Trophoblast cell (in vitro differentiated cells and primary cell): ENCODE measurements at regions not wholly inside any gene's neighbourhood (a gene's known extent, or its start where the extent isn't known, plus 50 kb on each side); places are given as distances from the start of the nearest gene placed in this dataset.

Experiments used
- DNase-seq, 2 donors: peaks; one replicate each; pipeline ENCODE4 v3.0.0-alpha.2; 2016
- H2AFZ ChIP-seq: 2 replicates; pipeline ENCODE4 v1.6.1; 2013; ENCODE audit warnings: low read length, moderate library complexity, mild to moderate bottlenecking; ENCODE audit not compliant: insufficient read depth, poor library complexity
- H2AK5ac ChIP-seq: 2 replicates; pipeline ENCODE4 v1.6.1; 2013; ENCODE audit warnings: mild to moderate bottlenecking, low read length
- H2BK120ac ChIP-seq: 2 replicates; pipeline ENCODE4 v1.6.1; 2013; ENCODE audit warnings: low read length, mild to moderate bottlenecking, moderate library complexity; ENCODE audit not compliant: insufficient read depth, poor library complexity
- H2BK12ac ChIP-seq: 2 replicates; pipeline ENCODE4 v1.6.1; 2013; ENCODE audit warnings: mild to moderate bottlenecking, low read length, moderate library complexity
- H2BK5ac ChIP-seq: 2 replicates; pipeline ENCODE4 v1.6.1; 2013; ENCODE audit warnings: low read length, low read depth, moderate library complexity, mild to moderate bottlenecking; ENCODE audit not compliant: poor library complexity
- H3K14ac ChIP-seq: 2 replicates; pipeline ENCODE4 v1.6.1; 2013; ENCODE audit warnings: mild to moderate bottlenecking, low read length
- H3K18ac ChIP-seq: 2 replicates; pipeline ENCODE4 v1.6.1; 2013; ENCODE audit warnings: mild to moderate bottlenecking, low read length
- H3K23ac ChIP-seq: 2 replicates; pipeline ENCODE4 v1.6.1; 2013; ENCODE audit warnings: low read length
- H3K27ac ChIP-seq: 2 replicates; pipeline ENCODE4 v1.5.1; 2013; ENCODE audit warnings: low read depth, mild to moderate bottlenecking, inconsistent platforms, low read length, moderate library complexity
- H3K27me3 ChIP-seq: 2 replicates; pipeline ENCODE4 v1.6.1; 2013; ENCODE audit warnings: inconsistent platforms, mild to moderate bottlenecking, low read length, moderate library complexity; ENCODE audit not compliant: insufficient read depth
- H3K36me3 ChIP-seq, 2 experiments: 1 replicate in 1 of 2; 2 replicates in 1 of 2; pipeline ENCODE4 v1.6.1; 2013; ENCODE audit warnings: low read length in 2 of 2, mild to moderate bottlenecking in 2 of 2, moderate library complexity in 1 of 2; ENCODE audit not compliant: insufficient read depth in 2 of 2, control insufficient read depth in 1 of 2
- H3K4ac ChIP-seq: 2 replicates; pipeline ENCODE4 v1.6.1; 2013; ENCODE audit warnings: low read depth, mild to moderate bottlenecking, low read length, moderate library complexity
- H3K4me1 ChIP-seq, 2 experiments: 1 replicate in 1 of 2; 2 replicates in 1 of 2; pipeline ENCODE4 v1.6.1; 2013; ENCODE audit warnings: low read length in 2 of 2, mild to moderate bottlenecking in 2 of 2, moderate library complexity in 1 of 2; ENCODE audit not compliant: insufficient read depth in 2 of 2, control insufficient read depth in 1 of 2
- H3K4me2 ChIP-seq: 2 replicates; pipeline ENCODE4 v1.6.1; 2013; ENCODE audit warnings: inconsistent platforms, mild to moderate bottlenecking, low read length, moderate library complexity
- H3K4me3 ChIP-seq: 2 replicates; pipeline ENCODE4 v1.5.1; 2013; ENCODE audit warnings: mild to moderate bottlenecking, low read depth, low read length, inconsistent platforms
- H3K79me1 ChIP-seq: one replicate; pipeline ENCODE4 v1.6.1; 2013; ENCODE audit warnings: low read length
- H3K79me2 ChIP-seq: 2 replicates; pipeline ENCODE4 v1.6.1; 2013; ENCODE audit warnings: low read length, mild to moderate bottlenecking; ENCODE audit not compliant: control insufficient read depth, insufficient read depth, poor library complexity
- H3K9ac ChIP-seq: 2 replicates; pipeline ENCODE4 v1.6.1; 2013; ENCODE audit warnings: mild to moderate bottlenecking, low read length
- H3K9me3 ChIP-seq: 2 replicates; pipeline ENCODE4 v1.6.1; 2013; ENCODE audit warnings: low read depth, mild to moderate bottlenecking, control low read depth, inconsistent platforms, low read length; ENCODE audit not compliant: insufficient read depth
- H4K12ac ChIP-seq: 2 replicates; pipeline ENCODE4 v1.6.1; 2013; ENCODE audit warnings: low read depth, mild to moderate bottlenecking, low read length, moderate library complexity
- H4K8ac ChIP-seq: 2 replicates; pipeline ENCODE4 v1.6.1; 2013; ENCODE audit warnings: low read depth, mild to moderate bottlenecking, low read length, moderate library complexity
- H4K91ac ChIP-seq: one replicate; pipeline ENCODE4 v1.6.1; 2013; ENCODE audit warnings: low read depth, mild to moderate bottlenecking, low read length, moderate library complexity
- WGBS: extraction: QIAGEN DNeasy Blood & Tissue Kit; methylation state at CpG from one replicate; pipeline ENCODE4 v1.1.7; 2013; ENCODE audit warnings: missing lambda C conversion rate; ENCODE audit not compliant: insufficient read length, insufficient coverage; ENCODE audit errors: extremely low coverage; 5-methylcytosine and 5-hydroxymethylcytosine counted together

DNA sequence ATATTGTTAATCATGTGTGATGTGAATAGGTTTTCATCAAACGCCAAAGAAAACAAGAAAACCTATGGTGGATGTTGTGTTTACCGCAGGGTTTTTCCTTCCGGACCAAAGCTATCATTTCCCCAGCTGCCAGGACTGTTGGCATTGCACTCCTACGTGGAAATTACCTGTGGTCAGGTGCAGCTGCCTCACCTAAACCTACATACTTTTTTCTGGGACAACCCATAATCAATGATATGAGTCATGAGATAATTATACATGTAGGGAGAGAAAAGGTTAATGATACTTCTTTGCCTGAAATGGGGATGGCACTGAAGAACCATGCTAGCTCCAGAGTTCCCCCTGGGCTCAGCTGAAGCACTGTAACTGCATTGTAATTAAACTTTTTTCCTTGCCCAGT is 223.6 kb upstream of the SEMA3E start:
- no peak overlapping the region for H3K27ac ChIP-seq
- no peak overlapping the region for H3K4ac ChIP-seq
- H3K79me1 ChIP-seq = no peaks in the 10 kb centered on the region
- H4K8ac ChIP-seq = no peak overlapping the region
- no peaks in the 10 kb centered on the region for H3K79me2 ChIP-seq
- no peaks in the 10 kb centered on the region for H3K4me1 ChIP-seq
- H3K23ac ChIP-seq = no peak overlapping the region
- H3K4me2 ChIP-seq = no peak overlapping the region
- H3K9me3 ChIP-seq = no peaks in the 10 kb centered on the region
- no peak overlapping the region for H2BK120ac ChIP-seq
- no peak overlapping the region for H2BK5ac ChIP-seq
- no peak overlapping the region for H2AFZ ChIP-seq
- no peak overlapping the region for H3K4me3 ChIP-seq
- no peak overlapping the region for H4K12ac ChIP-seq
- DNase-seq = no peak
- no peak overlapping the region for H3K18ac ChIP-seq
- no peaks in the 10 kb centered on the region for H3K36me3 ChIP-seq
- no peak overlapping the region for H2BK12ac ChIP-seq
- H2AK5ac ChIP-seq = no peak overlapping the region
- H3K14ac ChIP-seq = no peak overlapping the region
- WGBS = no CpG with 5 or more reads among the region's 4 CpGs
- H3K27me3 ChIP-seq = no peaks in the 10 kb centered on the region
- no peak overlapping the region for H3K9ac ChIP-seq
- no peak overlapping the region for H4K91ac ChIP-seq

DNA sequence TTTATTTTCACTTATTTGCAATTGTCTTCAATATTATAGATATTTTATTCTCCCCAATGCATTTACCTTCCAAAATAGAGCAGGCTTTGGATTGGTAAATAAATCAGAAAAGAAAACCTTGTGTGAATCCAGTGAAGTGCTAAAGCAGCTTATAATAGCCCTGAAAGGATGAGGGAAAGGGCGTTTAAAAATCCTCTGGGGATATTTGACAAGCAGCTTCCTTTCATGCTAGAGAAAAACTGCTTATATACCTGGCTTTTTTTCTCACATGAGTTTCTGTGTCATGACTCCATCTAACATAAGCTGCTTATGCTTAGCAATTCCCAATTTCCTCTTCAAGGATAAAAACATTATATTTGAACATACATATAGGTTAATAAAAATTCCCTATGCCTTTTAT is 221.6 kb upstream of the SEMA3E start:
- H4K8ac ChIP-seq = no peak overlapping the region
- no peak overlapping the region for H3K23ac ChIP-seq
- H3K18ac ChIP-seq = no peak overlapping the region
- no peak overlapping the region for H3K9ac ChIP-seq
- WGBS = no CpG with 5 or more reads among the region's 1 CpG
- no peak overlapping the region for H2AFZ ChIP-seq
- H3K4me1 ChIP-seq = no peaks in the 10 kb centered on the region
- no peak for DNase-seq
- H2BK5ac ChIP-seq = no peak overlapping the region
- no peak overlapping the region for H3K4me3 ChIP-seq
- no peak overlapping the region for H2BK12ac ChIP-seq
- no peak overlapping the region for H3K4me2 ChIP-seq
- H3K4ac ChIP-seq = no peak overlapping the region
- H2BK120ac ChIP-seq = no peak overlapping the region
- H3K79me2 ChIP-seq = no peaks in the 10 kb centered on the region
- no peaks in the 10 kb centered on the region for H3K9me3 ChIP-seq
- no peak overlapping the region for H3K27ac ChIP-seq
- H3K36me3 ChIP-seq = no peaks in the 10 kb centered on the region
- no peak overlapping the region for H2AK5ac ChIP-seq
- no peak overlapping the region for H4K12ac ChIP-seq
- no peak overlapping the region for H3K14ac ChIP-seq
- H3K79me1 ChIP-seq = no peaks in the 10 kb centered on the region
- H3K27me3 ChIP-seq = no peaks in the 10 kb centered on the region
- no peak overlapping the region for H4K91ac ChIP-seq

DNA sequence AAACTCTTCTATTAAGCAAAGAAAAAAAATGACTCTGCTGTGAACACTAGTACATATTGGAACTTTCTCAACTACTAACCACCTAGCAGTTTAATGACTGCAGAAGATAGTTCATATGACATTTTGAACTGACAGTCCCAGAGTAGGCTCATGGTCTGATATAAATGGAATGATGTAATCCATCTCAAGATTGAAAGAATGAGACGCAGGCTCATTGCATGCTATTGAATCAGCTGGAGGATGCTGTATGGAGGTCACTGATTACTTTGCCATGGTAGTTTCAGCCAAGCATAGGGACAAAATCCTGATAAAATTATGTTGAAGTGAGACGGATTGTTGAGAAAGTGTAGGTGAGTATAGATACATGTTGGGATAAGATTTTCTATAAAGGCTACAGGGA is 217.6 kb upstream of the SEMA3E start:
- no peaks in the 10 kb centered on the region for H3K79me1 ChIP-seq
- H3K23ac ChIP-seq = no peak overlapping the region
- no peak overlapping the region for H2BK120ac ChIP-seq
- no peak overlapping the region for H3K9ac ChIP-seq
- no peak overlapping the region for H2AK5ac ChIP-seq
- no peak overlapping the region for H2BK12ac ChIP-seq
- H3K4me3 ChIP-seq = no peak overlapping the region
- no peak overlapping the region for H3K14ac ChIP-seq
- no peaks in the 10 kb centered on the region for H3K27me3 ChIP-seq
- H3K9me3 ChIP-seq = no peaks in the 10 kb centered on the region
- H2AFZ ChIP-seq = no peak overlapping the region
- no peak overlapping the region for H4K8ac ChIP-seq
- H3K4me1 ChIP-seq = no peaks in the 10 kb centered on the region
- H3K36me3 ChIP-seq = no peaks in the 10 kb centered on the region
- no peak overlapping the region for H3K4ac ChIP-seq
- no peaks in the 10 kb centered on the region for H3K79me2 ChIP-seq
- no peak overlapping the region for H2BK5ac ChIP-seq
- DNase-seq = no peak
- no peak overlapping the region for H3K27ac ChIP-seq
- no peak overlapping the region for H3K4me2 ChIP-seq
- H4K12ac ChIP-seq = no peak overlapping the region
- no peak overlapping the region for H3K18ac ChIP-seq
- 100% methylated on average over 1 of the region's 2 CpGs for WGBS
- no peak overlapping the region for H4K91ac ChIP-seq

DNA sequence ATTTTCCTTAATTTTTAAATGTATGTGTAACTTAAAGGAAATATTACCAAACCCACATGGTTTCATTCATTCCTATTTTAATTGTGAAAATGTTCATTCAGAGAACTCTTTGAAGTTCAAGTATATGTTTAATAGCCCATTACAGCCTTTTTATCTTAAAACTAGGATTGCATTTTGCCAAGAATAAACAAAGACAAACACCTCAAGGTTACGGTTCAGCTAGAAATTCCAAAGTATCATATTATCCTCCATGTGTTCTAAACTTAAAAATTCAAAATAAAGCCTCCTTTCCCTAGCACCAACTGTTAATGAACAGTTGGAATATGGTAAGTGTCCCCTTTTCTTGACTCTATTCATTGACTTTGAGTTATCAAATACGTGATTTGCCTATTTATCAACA is 215.6 kb upstream of the SEMA3E start:
- no peak for DNase-seq
- Histone ChIP-seq H3K18ac (no peak overlapping the region), H3K79me1 (no peaks in the 10 kb centered on the region), H3K4me3 (no peak overlapping the region), H4K91ac (no peak overlapping the region), H3K27ac (no peak overlapping the region), H3K79me2 (no peaks in the 10 kb centered on the region), H3K27me3 (no peaks in the 10 kb centered on the region), H3K23ac (no peak overlapping the region), H3K9ac (no peak overlapping the region), H3K14ac (no peak overlapping the region), H3K9me3 (no peaks in the 10 kb centered on the region), H3K4me1 (no peaks in the 10 kb centered on the region), H4K8ac (no peak overlapping the region), H2AFZ (no peak overlapping the region), H2BK120ac (no peak overlapping the region), H4K12ac (no peak overlapping the region), H3K36me3 (no peaks in the 10 kb centered on the region), H2BK12ac (no peak overlapping the region), H3K4me2 (no peak overlapping the region), H2BK5ac (no peak overlapping the region), H3K4ac (no peak overlapping the region), H2AK5ac (no peak overlapping the region)
- WGBS = no CpG with 5 or more reads among the region's 2 CpGs
